Left lung (tissue), 4 donors: ENCODE measurements at regions not wholly inside any gene's neighbourhood (a gene's known extent, or its start where the extent isn't known, plus 50 kb on each side); places are given as distances from the start of the nearest gene placed in this dataset.

Experiments used
- ATAC-seq: fragments of 200-7000 bp; cut with Tn5 transposase; one replicate; pipeline ENCODE4 v1.9.1; 2020; ENCODE audit warnings: moderate library complexity
- DNase-seq, 4 donors: peaks; one replicate each; pipeline ENCODE4 v3.0.0-alpha.2; 2013 to 2020
- H3K27ac ChIP-seq, 2 donors: fragments of 200-600 bp; sonication (generic) in 1 of 2; one replicate each; pipeline versions ENCODE4 v1.5.0 to v1.8.0; 2020 to 2021
- H3K27me3 ChIP-seq, 2 donors: fragments of 200-600 bp; sonication (generic) in 1 of 2; one replicate each; pipeline versions ENCODE4 v1.5.0 to v1.8.0; 2020 to 2021
- H3K36me3 ChIP-seq, 2 donors: fragments of 200-600 bp; sonication (generic) in 1 of 2; one replicate each; pipeline versions ENCODE4 v1.5.0 to v1.8.0; 2020 to 2021
- H3K4me1 ChIP-seq, 2 donors: fragments of 200-600 bp; one replicate each; pipeline ENCODE4 v1.8.0; 2021
- H3K4me3 ChIP-seq, 2 donors: fragments of 200-600 bp; sonication (generic) in 1 of 2; one replicate each; pipeline versions ENCODE4 v1.5.0 to v1.8.0; 2020 to 2021; ENCODE audit warnings: mild to moderate bottlenecking in 1 of 2
- H3K9me3 ChIP-seq, 2 donors: fragments of 200-600 bp; sonication (generic) in 1 of 2; one replicate each; pipeline versions ENCODE4 v1.5.0 to v1.8.0; 2020 to 2021
- intact Hi-C, 2 donors: fragments of 100-400 bp; cut with DNase I; formaldehyde crosslinking; loops; one replicate each; pipeline versions ENCODE4 v1.11.2 to v1.14.2; 2022
- TF ChIP-seq, protein P1 (sequence below), 2 donors: fragments of 200-600 bp; sonication (generic) in 1 of 2; IDR thresholded peaks; one replicate each; pipeline versions ENCODE4 v1.5.0 to v1.8.0; 2021; ENCODE audit warnings: antibody characterized with exemption in 2 of 2
- donor health status: DM: no; HTN: yes; CAD: no.
- donor health status: DM: no; HTN: no; CAD: no.

DNA sequence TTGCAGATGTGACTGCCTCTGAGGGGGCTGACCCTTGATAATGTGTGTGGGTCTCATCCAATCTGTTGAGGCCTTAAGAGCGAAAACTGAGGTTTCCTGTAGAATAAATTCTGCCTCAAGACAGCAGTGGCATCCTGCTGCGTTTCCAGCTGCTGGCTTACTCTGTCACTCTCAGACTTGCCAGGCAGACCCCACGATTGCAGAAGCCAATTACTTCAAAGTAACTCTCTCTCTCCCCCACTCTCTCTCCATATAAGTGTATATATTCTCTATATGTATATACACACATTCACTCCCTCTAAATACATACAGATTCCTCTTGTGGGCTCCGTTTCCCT lies 152.5 kb upstream of the ALKAL2 start:
- H3K27ac ChIP-seq, result peak overlapping the region in 1 of 2 donors; percentile 13

GRCh38 chr2:439556-440402 lies 151.9 kb upstream of the ALKAL2 start:
- H3K27ac ChIP-seq, result peak overlapping the region in 1 of 2 donors; percentile 26
- intact Hi-C loops, result no loop called here
- DNase-seq (peak in 2 of 4 donors; percentile 83 to 84), ATAC-seq (peak; percentile 63)
- TF ChIP-seq, protein P1, sequence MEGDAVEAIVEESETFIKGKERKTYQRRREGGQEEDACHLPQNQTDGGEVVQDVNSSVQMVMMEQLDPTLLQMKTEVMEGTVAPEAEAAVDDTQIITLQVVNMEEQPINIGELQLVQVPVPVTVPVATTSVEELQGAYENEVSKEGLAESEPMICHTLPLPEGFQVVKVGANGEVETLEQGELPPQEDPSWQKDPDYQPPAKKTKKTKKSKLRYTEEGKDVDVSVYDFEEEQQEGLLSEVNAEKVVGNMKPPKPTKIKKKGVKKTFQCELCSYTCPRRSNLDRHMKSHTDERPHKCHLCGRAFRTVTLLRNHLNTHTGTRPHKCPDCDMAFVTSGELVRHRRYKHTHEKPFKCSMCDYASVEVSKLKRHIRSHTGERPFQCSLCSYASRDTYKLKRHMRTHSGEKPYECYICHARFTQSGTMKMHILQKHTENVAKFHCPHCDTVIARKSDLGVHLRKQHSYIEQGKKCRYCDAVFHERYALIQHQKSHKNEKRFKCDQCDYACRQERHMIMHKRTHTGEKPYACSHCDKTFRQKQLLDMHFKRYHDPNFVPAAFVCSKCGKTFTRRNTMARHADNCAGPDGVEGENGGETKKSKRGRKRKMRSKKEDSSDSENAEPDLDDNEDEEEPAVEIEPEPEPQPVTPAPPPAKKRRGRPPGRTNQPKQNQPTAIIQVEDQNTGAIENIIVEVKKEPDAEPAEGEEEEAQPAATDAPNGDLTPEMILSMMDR (IDR thresholded peaks at IDR 0.05), result no peak
- no peaks in the 10 kb centered on the region for H3K9me3 ChIP-seq
- no peaks in the 10 kb centered on the region for H3K36me3 ChIP-seq
- H3K4me1 ChIP-seq, result peaks cover 3 to 9% of the 10 kb centered on the region in 2 donors
- no peak overlapping the region for H3K4me3 ChIP-seq
- H3K27me3 ChIP-seq, result no peaks in the 10 kb centered on the region

More for the DNA sequence above, 152.5 kb upstream of the ALKAL2 start:
- H3K36me3 ChIP-seq, result no peaks in the 10 kb centered on the region
- ATAC-seq, result no peak
- no peaks in the 10 kb centered on the region for H3K27me3 ChIP-seq
- intact Hi-C loops, result no loop called here
- peaks cover 3 to 9% of the 10 kb centered on the region in 2 donors for H3K4me1 ChIP-seq
- no peak overlapping the region for H3K4me3 ChIP-seq
- TF ChIP-seq, protein P1 (IDR thresholded peaks at IDR 0.05), result no peak
- H3K9me3 ChIP-seq, result no peaks in the 10 kb centered on the region
- DNase-seq, result no peak

DNA sequence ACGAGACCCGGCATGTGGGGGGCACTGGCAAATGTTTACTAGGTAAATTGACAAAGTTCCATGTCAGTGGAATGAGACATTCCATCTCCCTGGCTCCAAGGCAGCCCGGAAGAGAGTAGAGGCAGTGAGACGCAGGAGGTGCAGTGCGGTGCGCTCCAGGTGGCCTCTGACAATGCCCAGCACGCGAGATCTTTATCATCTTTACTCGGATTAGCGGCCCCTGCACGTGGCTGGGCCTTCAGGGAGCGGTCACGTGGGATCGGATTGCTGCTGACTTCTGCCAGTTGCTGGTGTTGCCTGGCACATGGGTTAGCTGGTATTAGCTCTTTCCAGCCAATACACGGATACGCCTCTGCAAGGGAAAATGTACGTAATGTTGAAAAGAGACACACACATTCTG lies 151.2 kb upstream of the ALKAL2 start:
- H3K36me3 ChIP-seq, result no peaks in the 10 kb centered on the region
- H3K4me1 ChIP-seq, result peaks cover 3 to 9% of the 10 kb centered on the region in 2 donors
- H3K27me3 ChIP-seq, result no peaks in the 10 kb centered on the region
- TF ChIP-seq, protein P1 (IDR thresholded peaks at IDR 0.05), result no peak
- H3K4me3 ChIP-seq, result no peak overlapping the region
- intact Hi-C loops, result no loop called here
- DNase-seq, result no peak
- ATAC-seq, result no peak
- H3K27ac ChIP-seq, result no peak overlapping the region
- H3K9me3 ChIP-seq, result no peaks in the 10 kb centered on the region

- H3K9me3 ChIP-seq, result no peaks in the 10 kb centered on the region
- H3K27me3 ChIP-seq, result no peaks in the 10 kb centered on the region
- H3K4me1 ChIP-seq, result peaks cover 3 to 9% of the 10 kb centered on the region in 2 donors
- DNase-seq (peak in 1 of 4 donors; percentile 51), ATAC-seq (peak; percentile 74)
- no peaks in the 10 kb centered on the region for H3K36me3 ChIP-seq
- H3K4me3 ChIP-seq, result no peak overlapping the region
- H3K27ac ChIP-seq, result no peak overlapping the region
- intact Hi-C loops, result no loop called here
- TF ChIP-seq, protein P1 (IDR thresholded peaks at IDR 0.05), result no peak
Observed at GRCh38 chr2:437756-438393, 150.0 kb upstream of the ALKAL2 start.

DNA sequence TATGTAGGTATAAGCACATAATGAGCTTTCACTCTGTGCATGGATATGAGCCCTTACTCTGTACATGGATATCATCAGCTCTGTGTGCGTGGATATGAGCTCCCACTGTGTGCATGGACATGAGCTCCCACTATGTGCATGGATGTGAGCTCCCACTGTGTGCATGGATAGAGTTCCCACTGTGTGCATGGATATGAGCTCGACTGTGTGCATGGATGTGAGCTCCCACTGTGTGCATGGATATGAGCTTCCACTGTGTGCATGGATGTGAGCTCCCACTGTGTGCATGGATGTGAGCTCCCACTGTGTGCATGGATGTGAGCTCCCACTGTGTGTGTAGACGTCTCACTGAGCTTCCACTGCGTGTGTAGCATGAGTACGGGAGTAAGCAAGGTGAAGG lies 149.3 kb upstream of the ALKAL2 start:
- ATAC-seq (no peak), DNase-seq (no peak)
- intact Hi-C loops, result no loop called here
- Histone ChIP-seq H3K9me3 (no peaks in the 10 kb centered on the region), H3K27ac (no peak overlapping the region), H3K4me3 (no peak overlapping the region), H3K36me3 (no peaks in the 10 kb centered on the region), H3K4me1 (peaks cover 3 to 9% of the 10 kb centered on the region in 2 donors), H3K27me3 (no peaks in the 10 kb centered on the region)
- TF ChIP-seq, protein P1 (IDR thresholded peaks at IDR 0.05), result no peak
